HCT116 (cell line): ENCODE measurements at regions not wholly inside any gene's neighbourhood (a gene's known extent, or its start where the extent isn't known, plus 50 kb on each side); places are given as distances from the start of the nearest gene placed in this dataset.

ENCODE experiments used
- ATAC-seq: fragments of 200-7000 bp; cut with Tn5 transposase; 2 replicates; pipeline ENCODE4 v1.9.1; 2020; ENCODE audit warnings: mild to moderate bottlenecking, moderate library complexity
- BruUV-seq: library from RNA; stranded (reverse); fragments of 400-500 nt; replicated peaks from 2 replicates; lab custom pipeline; 2021; lab: Mats Ljungman, UMichigan
- CTCF ChIA-PET: fragments of 300-600 bp; sonication (Branson Sonifier 250); formaldehyde crosslinking; loops from one replicate; lab custom pipeline; 2021; ENCODE audit warnings: antibody characterized with exemption; lab: Charles Lee
- POLR2A ChIA-PET: fragments of 300-600, 350-600 bp; sonication (Branson Sonifier 250); formaldehyde crosslinking; loops from one replicate; lab custom pipeline; 2021; ENCODE audit warnings: antibody characterized with exemption; lab: Charles Lee
- RAD21 ChIA-PET, 2 experiments: fragments of 300-600 bp; sonication (Branson Sonifier 250); formaldehyde crosslinking; loops; one replicate each; lab custom pipeline; 2023; ENCODE audit warnings: low total read pairs in 2 of 2; ENCODE audit not compliant: uncharacterized antibody in 2 of 2, unreplicated experiment in 2 of 2, low non-redundant PET in 1 of 2; lab: Charles Lee
- DNase-seq: peaks from one replicate; pipeline ENCODE4 v3.0.0-alpha.2; 2010; ENCODE audit warnings: low read depth, low spot score
- H2AFZ ChIP-seq: fragments of 200-600 bp; shearing (Covaris generic), sonication (generic); 2 replicates; pipeline ENCODE4 v1.6.1; 2017; ENCODE audit warnings: low read depth, mixed run types, mixed read lengths, antibody characterized with exemption, low read length; ENCODE audit not compliant: poor library complexity, severe bottlenecking
- H3K27ac ChIP-seq: 2 replicates; pipeline ENCODE4 v1.5.1; 2012; ENCODE audit warnings: low read depth, low read length
- H3K27me3 ChIP-seq: fragments of 200-600 bp; sonication (generic); 2 replicates; pipeline ENCODE4 v1.6.1; 2016; ENCODE audit warnings: mixed run types, low read length, mixed read lengths; ENCODE audit not compliant: insufficient read depth
- H3K36me3 ChIP-seq, 2 experiments: fragments of 200-500 bp in 1 of 2; fragments of 200-600 bp in 1 of 2; sonication (Bioruptor generic) in 1 of 2; sonication (generic) in 1 of 2; 2 replicates each; pipeline versions ENCODE4 v1.5.1 to v1.6.1; 2014 to 2016; ENCODE audit warnings: low read length in 2 of 2, inconsistent platforms in 1 of 2, mixed read lengths in 1 of 2, mixed run types in 1 of 2; ENCODE audit not compliant: insufficient read depth in 2 of 2, control insufficient read depth in 1 of 2
- H3K4me1 ChIP-seq, 2 experiments: fragments of 200-600 bp in 1 of 2; sonication (generic) in 1 of 2; 2 replicates each; pipeline versions ENCODE4 v1.5.1 to v1.6.1; 2012 to 2017; ENCODE audit warnings: low read length in 2 of 2, inconsistent platforms in 1 of 2, mild to moderate bottlenecking in 1 of 2, mixed read lengths in 1 of 2, mixed run types in 1 of 2, moderate library complexity in 1 of 2; ENCODE audit not compliant: insufficient read depth in 2 of 2, control insufficient read depth in 1 of 2
- H3K4me2 ChIP-seq: fragments of 200-600 bp; sonication (generic); 2 replicates; pipeline ENCODE4 v1.6.1; 2017; ENCODE audit warnings: mixed run types, low read length, mixed read lengths
- H3K4me3 ChIP-seq, 2 experiments: fragments of 200-600 bp in 1 of 2; sonication (generic) in 1 of 2; replicated peaks in 1 of 2; 2 replicates each; pipeline ENCODE4 v1.5.1; 2011 to 2016; ENCODE audit warnings: low read length in 2 of 2, control low read depth in 1 of 2, low read depth in 1 of 2, mild to moderate bottlenecking in 1 of 2, mixed read lengths in 1 of 2, mixed run types in 1 of 2
- H3K79me2 ChIP-seq: fragments of 200-600 bp; sonication (generic); 2 replicates; pipeline ENCODE4 v1.6.1; 2017; ENCODE audit warnings: mild to moderate bottlenecking, mixed run types, low read length, moderate library complexity, mixed read lengths; ENCODE audit not compliant: insufficient read depth
- H3K9ac ChIP-seq: fragments of 200-600 bp; sonication (generic); 2 replicates; pipeline ENCODE4 v1.6.1; 2016; ENCODE audit warnings: low read length, mixed read lengths
- H3K9me2 ChIP-seq: fragments of 200-600 bp; sonication (generic), shearing (Covaris generic); 2 replicates; pipeline ENCODE4 v1.6.1; 2017; ENCODE audit warnings: mixed run types, mild to moderate bottlenecking, moderate library complexity; ENCODE audit not compliant: insufficient read depth
- H3K9me3 ChIP-seq, 2 experiments: fragments of 200-500 bp in 1 of 2; fragments of 200-600 bp in 1 of 2; sonication (Bioruptor generic) in 1 of 2; sonication (generic) in 1 of 2; 2 replicates each; pipeline ENCODE4 v1.6.1; 2014 to 2017; ENCODE audit warnings: low read length in 2 of 2, mixed read lengths in 2 of 2, inconsistent platforms in 1 of 2, low read depth in 1 of 2, mild to moderate bottlenecking in 1 of 2, mixed run types in 1 of 2, moderate library complexity in 1 of 2; ENCODE audit not compliant: control insufficient read depth in 1 of 2, insufficient read depth in 1 of 2
- H4K20me1 ChIP-seq: fragments of 200-600 bp; sonication (generic), shearing (Covaris generic); 2 replicates; pipeline ENCODE4 v1.6.1; 2017; ENCODE audit warnings: mixed run types, mild to moderate bottlenecking, moderate library complexity; ENCODE audit not compliant: insufficient read depth
- CEBPB ChIP-seq: IDR thresholded peaks from 2 replicates; pipeline ENCODE4 v1.6.1; 2012; ENCODE audit warnings: low read depth
- FOSL1 ChIP-seq: IDR thresholded peaks from 2 replicates; pipeline ENCODE4 v1.6.1; 2012; ENCODE audit warnings: low read depth
- RAD21 ChIP-seq: IDR thresholded peaks from 2 replicates; pipeline ENCODE4 v1.6.1; 2012; ENCODE audit warnings: low read depth, mild to moderate bottlenecking
- REST ChIP-seq: IDR thresholded peaks from 2 replicates; pipeline ENCODE4 v1.6.1; 2012; ENCODE audit warnings: low read depth
- SP1 ChIP-seq: IDR thresholded peaks from 2 replicates; pipeline ENCODE4 v1.6.1; 2012; ENCODE audit warnings: low read depth
- TCF7L2 ChIP-seq: IDR thresholded peaks from 2 replicates; pipeline ENCODE4 v1.7.0; 2011; ENCODE audit warnings: borderline replicate concordance, inconsistent platforms; ENCODE audit not compliant: insufficient read depth, insufficient read length; ENCODE audit errors: extremely low read depth
- YY1 ChIP-seq: IDR thresholded peaks from 2 replicates; pipeline ENCODE4 v1.6.1; 2011; ENCODE audit warnings: low read length, low read depth, moderate library complexity, mild to moderate bottlenecking; ENCODE audit not compliant: insufficient replicate concordance; ENCODE audit errors: extremely low read depth
- intact Hi-C: fragments of 100-400 bp; cut with micrococcal nuclease; formaldehyde crosslinking; loops from 2 replicates; pipeline ENCODE4 v1.10.0; 2022
- TF ChIP-seq, protein P1 (sequence below): IDR thresholded peaks from 2 replicates; pipeline ENCODE4 v1.6.1; 2012

GRCh38 chr1:105208581-105208980 lies 1458.9 kb downstream of the AMY1C start:
- H3K27ac ChIP-seq: no peak overlapping the region
- intact Hi-C loops: no loop called here
- no peak overlapping the region for H3K9ac ChIP-seq
- no peaks in the 10 kb centered on the region; the same call in 1 of the 2 replicates for H4K20me1 ChIP-seq
- ATAC-seq (no peak), DNase-seq (no peak)
- peaks cover 5 to 13% of the 10 kb centered on the region in 2 experiments; a peak in 2 of 4 replicates for H3K9me3 ChIP-seq
- no peak overlapping the region for H3K4me3 ChIP-seq
- no peaks in the 10 kb centered on the region for H3K27me3 ChIP-seq
- CTCF ChIA-PET: no interaction called here
- H3K79me2 ChIP-seq: no peaks in the 10 kb centered on the region
- no peak overlapping the region for H3K4me2 ChIP-seq
- RAD21 ChIA-PET: no interaction called here
- POLR2A ChIA-PET: no interaction called here
- BruUV-seq: no TSS peak
- H3K36me3 ChIP-seq: no peaks in the 10 kb centered on the region
- TF ChIP-seq RAD21 (no peak), TCF7L2 (no peak), YY1 (no peak), REST (no peak)
- no peaks in the 10 kb centered on the region for H3K9me2 ChIP-seq
- no peak overlapping the region for H2AFZ ChIP-seq
- H3K4me1 ChIP-seq: no peaks in the 10 kb centered on the region

GRCh38 chr1:105210747-105211146 lies 1461.0 kb downstream of the AMY1C start:
- DNase-seq: no peak
- ChIA-PET RAD21 (no interaction called here), CTCF (no interaction called here)

More at GRCh38 chr1:105210747-105211146, 1461.0 kb downstream of the AMY1C start:
- Histone ChIP-seq H3K9me2 (no peaks in the 10 kb centered on the region), H3K4me3 (no peak overlapping the region), H3K27ac (no peak overlapping the region), H3K4me1 (no peaks in the 10 kb centered on the region), H3K27me3 (no peaks in the 10 kb centered on the region), H3K4me2 (no peak overlapping the region), H4K20me1 (no peaks in the 10 kb centered on the region; the same call in 1 of the 2 replicates), H3K9me3 (peaks cover 3 to 5% of the 10 kb centered on the region in 2 experiments; a peak in 2 of 4 replicates), H3K36me3 (no peaks in the 10 kb centered on the region), H3K9ac (no peak overlapping the region), H3K79me2 (no peaks in the 10 kb centered on the region), H2AFZ (no peak overlapping the region)
- no peak for ATAC-seq
- TF ChIP-seq TCF7L2 (no peak), CEBPB (no peak), RAD21 (no peak), FOSL1 (no peak), SP1 (no peak)
- TF ChIP-seq, protein P1, sequence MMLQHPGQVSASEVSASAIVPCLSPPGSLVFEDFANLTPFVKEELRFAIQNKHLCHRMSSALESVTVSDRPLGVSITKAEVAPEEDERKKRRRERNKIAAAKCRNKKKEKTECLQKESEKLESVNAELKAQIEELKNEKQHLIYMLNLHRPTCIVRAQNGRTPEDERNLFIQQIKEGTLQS: no peak
- no TSS peak for BruUV-seq
- intact Hi-C loops: no loop called here
- POLR2A ChIA-PET: no interaction called here
